Right lung (tissue), 2 donors: ENCODE measurements at regions not wholly inside any gene's neighbourhood (a gene's known extent, or its start where the extent isn't known, plus 50 kb on each side); places are given as distances from the start of the nearest gene placed in this dataset.

Source experiments
- DNase-seq, 2 donors: peaks; one replicate each; pipeline ENCODE4 v3.0.0-alpha.2; 2013

DNA sequence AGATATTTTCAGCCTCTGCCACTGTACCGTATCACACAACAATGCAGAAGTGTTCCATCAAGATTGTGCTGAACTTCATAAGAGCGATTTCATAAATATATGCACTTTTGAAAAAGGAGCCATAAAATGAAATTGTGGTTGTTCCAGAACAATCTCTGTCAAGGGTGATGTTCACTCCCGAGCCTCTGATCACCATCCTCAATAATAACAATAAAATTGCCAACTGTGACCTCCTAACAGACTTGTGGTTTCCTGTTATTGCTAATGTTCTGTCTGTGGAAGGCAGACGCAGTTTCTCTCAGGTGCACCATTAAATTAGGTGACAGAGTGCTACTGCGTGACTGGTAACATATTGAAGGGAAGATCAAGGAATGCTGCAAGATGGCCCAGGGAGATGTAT, 383.7 kb downstream of the SOCS6 start:
- DNase-seq: no peak

DNA sequence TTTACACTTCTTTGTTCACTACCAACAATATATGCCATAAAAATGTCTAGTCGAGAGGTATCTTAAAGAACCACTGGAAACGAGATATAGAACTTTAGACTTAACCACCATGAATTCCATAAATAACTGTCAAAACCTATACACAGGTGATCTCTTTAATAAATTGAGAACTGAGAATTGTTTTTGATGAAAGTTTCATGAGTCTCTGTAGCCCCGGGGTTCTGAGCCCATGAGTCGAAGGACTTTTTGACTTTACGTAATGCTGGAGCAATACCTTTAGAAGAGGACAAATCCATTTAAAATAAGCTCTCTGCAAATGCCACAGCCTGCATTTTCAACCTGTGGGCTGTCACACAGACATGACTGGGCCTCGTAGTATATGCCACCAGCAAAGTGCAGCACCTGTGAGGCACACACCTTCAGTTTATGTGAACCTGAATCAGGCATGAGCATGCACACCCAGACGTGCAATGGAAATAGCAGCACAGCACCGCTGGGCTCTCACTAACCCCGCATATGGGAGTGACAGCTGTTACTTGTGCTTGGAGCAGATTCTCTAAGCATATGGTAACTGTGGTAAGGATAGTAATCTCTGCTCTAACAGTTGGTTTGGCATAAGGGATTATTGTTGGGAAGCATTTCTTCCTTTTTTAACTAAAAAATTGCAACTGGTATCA, 383.2 kb downstream of the SOCS6 start:
- DNase-seq: no peak

DNA sequence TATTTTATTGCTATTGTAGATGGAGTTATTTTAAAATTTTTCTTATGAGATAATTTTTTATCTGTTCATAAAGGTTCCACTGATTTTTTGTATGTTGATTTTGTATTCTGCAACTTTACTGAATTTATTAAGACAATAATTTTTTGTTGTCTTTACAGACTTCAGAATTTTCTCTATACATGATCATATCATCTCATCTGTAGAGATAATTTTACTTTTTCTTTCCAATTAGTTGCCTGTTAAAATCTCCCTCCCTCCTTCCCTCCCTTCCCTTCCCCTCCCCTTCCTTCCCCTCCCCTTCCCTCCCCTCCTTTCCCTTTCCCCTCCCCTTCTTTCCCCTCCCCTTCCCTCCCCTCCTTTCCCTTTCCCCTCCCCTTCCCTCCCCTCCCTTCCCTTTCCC, 378.1 kb downstream of the SOCS6 start:
- no peak for DNase-seq

DNA sequence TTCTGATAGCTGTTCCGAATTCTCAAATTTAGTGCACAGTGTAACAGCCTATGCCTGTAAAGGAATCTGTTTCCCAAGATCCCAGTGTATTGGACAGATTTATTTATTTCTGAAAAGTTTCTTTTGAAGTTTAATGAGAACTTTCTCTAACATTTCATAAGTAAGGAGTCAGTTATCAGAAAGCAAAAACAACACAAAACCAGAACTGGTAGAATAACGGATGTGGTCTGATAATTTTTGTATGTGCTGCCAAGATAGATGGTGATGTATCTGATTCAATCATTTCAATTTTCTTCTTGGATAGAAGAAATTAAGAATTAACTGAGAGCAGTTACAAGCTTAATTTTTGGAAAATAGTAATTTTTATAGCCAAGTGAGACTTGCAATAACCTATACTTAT, 374.3 kb downstream of the SOCS6 start:
- DNase-seq: no peak

DNA sequence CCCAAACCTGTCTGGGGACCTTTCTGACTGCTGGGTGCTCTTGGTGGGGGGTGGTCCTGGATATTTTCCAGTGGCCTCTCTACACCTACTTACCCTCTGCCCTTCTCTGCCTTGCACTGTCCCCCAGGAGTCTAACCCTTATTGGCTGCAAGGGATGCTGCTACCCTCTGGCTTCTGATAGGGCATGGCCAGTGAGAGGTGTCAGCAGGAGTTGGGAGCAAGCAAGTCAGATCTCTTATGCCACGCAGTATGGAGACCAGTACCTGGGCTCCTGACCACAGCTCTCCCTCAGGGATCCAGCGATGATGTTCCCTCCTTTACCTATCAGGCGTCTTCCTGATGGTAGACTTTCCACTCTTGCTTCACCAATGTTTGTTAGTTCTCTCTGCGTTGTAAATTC, 373.7 kb downstream of the SOCS6 start:
- no peak for DNase-seq

DNA sequence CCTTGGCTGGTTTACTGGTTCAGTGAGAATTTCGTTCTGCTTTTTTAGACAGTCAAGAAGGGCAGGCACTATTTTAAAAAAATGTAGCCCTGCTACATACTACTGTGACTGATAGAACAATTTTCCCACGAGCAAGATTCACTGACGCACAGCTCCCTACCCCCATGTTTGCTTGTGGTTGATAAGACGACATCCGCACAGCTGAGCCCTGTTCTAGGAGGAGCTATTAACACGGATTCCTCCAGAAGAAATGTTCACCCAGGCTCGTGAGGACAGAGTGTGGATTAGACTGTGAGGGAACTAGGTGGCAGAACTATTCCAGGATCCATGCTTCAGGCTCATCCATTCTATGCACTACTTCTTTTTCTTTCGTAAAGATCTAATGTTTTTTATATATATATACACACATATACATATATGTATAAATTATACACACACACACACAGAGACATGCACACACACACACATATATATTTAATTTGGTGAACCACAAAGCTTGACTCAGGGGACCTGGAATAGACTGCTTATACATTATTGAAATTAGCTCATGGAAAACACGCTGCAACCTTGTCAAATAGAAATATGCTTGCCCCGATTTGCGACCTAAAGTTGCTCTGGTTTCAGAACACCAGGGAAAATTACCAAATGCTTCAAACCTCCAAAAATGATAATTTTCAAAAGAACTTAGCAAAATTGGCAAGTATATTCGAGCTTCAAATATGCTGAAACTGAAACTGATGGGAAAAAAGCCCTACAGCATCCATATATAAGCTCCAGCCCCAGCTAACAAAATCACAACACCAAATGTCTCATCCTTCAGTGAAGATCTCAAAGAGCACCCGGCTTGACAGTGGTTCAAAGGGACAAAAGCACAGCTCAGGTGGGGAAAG, 370.4 kb downstream of the SOCS6 start:
- DNase-seq: no peak

DNA sequence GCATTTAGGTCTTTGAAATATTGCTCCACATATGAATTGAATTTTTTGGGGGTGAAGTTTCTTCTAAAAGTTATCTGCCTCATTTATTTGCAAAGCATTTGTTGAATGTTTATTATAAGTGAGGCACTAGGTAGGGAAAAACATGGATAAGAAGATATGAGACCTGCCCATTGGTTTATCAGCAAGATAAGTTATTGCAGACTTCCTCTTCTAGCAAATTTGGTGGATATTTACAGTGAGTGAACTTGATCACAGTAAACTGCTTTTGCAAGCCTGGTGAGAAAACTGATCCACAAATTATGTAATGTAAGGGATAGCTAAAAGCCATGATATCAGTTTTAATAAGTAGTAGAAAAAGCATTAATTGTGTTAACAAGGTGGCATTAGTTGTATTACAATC, 364.8 kb downstream of the SOCS6 start:
- no peak for DNase-seq

DNA sequence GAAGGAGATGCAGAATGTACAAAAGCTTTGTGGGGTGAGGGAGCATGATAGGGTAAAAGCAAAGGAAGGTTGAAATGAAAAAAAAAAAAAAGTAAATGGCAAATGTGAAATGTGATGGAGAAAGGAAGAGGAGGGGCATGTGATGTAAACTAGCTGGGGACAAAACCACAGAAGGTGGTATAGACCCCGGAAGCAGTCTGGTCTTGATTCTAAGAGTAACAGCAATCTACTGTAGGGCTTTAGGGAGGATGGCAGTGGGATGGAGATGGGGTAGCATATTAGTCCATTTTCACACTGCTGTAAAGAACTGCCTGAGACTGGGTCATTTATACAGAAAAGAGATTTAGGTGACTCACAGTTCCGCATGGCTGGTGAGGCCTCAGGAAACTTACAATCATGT, 362.0 kb downstream of the SOCS6 start:
- DNase-seq: no peak

DNA sequence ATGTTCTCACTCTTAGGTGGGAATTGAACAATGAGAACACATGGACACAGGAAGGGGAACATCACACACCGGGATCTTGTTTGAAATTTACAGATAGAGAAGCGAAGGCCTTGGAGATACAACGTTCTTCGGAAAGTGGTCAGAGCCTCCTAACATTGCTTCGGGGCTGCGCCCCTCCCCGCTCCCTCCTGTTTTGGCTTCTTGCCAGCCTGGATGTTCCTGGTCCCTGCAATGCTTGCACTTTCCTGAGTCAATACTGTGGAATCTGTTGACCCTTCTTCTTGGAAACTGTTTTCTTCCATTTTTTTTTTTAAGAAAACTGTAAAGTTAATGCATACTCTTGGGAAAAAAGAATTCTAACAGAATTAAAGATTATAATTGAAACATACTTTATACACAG, 360.8 kb downstream of the SOCS6 start:
- DNase-seq: no peak

DNA sequence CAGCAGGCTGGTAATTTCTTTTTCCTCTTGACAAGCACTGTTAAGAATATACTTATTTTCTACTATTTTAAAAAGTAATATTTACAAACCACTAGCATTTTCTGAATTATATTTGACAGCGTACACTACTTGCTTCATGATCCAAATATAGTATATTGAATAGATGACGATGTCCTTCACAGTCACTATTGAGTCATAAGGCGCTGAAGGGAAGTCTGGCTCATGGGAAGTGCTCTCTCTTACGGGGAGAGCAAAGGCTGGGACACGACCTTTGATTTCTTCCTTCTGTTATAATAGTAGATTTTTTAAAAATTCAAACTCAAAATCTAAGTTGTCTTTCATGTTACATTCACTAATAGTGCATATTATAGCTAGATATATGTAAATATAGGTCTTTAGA, 357.1 kb downstream of the SOCS6 start:
- no peak for DNase-seq

DNA sequence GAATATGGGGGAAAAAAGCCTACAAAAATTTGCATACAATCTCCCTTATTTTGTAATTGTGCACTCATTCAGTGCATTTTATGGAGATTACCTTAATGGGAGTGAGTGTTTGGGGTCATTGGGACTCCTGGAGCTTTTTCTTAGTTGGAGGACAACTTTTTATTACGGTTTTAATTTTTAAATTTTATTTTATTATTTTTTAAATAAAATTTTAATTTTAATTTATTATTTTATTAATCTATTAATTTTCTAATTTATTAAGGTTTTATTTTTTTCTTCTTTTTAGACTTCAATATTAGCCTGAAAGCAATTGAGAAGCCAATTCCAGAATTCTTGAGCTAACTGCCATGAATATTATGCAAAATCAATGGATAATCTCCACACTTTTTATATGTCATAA, 355.0 kb downstream of the SOCS6 start:
- no peak for DNase-seq

DNA sequence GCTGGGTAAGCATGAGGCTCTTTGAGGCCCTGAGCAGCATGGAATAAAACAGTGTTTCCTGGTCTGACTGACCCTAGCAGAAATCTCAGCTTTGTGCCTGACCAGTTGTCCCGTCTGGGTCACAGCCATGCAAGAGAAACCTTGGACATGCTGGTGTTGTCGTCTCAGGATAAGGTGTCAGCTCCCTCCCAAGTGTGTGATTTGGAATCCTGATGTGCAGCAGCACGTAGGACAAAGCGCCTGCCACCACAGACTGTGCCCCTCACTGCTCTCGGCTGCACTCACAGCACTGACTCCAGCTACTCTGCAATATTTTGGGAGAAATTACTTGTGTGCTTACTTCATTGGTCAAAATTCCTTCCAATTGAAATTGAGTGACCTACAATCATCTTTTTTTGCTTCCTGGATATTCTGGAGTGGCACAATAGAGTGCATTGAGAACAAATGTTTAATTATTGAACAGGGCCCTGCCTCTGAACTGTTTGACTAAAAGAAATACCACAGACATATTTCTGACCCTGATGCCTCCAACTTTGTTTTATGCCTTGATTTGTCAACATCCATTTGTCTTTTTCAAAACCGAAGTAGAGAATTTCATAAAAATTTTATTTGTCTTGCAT, 352.4 kb downstream of the SOCS6 start:
- no peak for DNase-seq

DNA sequence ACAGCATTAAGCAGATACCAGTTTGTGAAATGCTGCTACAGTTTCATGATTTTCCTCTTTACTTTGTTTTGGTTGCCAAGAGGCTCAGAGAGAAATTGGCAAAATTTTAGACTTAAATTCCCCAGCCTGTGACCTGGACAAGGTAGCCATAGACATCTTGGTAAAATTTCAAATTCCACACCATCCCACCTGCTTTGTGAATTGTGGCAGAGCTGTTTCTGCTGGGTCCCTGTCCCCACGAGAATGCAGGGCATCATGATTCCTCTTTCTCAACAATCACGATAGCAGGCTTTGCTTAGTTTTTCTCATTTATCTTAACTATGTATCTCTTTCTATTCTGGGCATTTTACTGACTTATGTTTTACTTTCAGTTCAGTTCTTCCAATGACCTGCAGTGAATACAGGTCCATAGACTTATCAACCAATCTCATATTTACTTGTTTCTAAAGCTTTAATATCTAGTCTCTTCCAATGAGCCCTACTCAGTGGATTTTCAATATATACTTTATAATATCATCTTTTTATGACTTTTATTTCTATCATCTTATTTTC, 351.6 kb downstream of the SOCS6 start:
- DNase-seq: no peak

DNA sequence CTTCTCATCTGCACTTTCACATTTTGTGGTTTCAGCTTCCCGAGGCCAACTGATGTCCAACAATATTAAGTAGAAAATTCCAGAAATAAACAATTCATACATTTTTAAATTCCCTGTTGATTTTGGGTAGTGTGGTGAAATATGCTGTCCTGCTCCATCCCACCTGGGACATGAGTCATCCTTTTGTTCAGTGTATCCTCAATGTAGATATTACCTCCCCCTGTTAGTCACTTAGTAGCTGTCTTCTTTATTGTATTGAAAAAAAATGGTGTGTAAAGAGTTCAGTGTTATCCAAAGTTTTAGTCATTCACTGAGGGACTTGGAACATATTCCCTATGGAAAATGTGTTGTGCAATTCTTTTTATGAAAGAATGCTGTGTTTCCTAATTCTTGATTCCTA, 348.1 kb downstream of the SOCS6 start:
- peak in 1 of 2 donors; percentile 3 for DNase-seq

DNA sequence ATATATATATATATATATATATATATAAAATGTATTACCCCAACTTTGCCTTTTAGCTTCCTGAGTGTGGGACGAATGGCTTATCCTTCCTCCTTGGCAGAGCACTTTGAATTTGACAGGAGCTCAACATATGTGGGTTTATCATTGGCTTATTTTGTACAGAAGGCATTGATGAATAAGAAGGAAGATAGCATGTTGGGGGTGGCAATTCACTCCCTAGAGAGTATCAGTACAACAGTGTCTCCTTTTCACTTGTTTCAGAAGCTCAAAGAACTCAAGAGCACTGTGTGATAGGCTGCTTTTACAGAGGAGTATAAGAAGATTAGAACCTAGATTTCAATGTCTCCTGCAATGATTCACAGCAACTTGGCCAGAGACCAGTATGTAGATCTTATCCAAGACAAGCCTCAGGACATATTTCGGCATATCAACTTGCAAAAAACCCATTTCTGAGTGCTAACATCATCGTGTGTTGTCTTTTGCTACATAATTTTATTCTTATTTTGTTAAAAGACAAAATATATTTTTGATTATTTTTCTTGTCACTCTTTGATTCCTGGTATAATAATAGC, 345.8 kb downstream of the SOCS6 start:
- no peak for DNase-seq

DNA sequence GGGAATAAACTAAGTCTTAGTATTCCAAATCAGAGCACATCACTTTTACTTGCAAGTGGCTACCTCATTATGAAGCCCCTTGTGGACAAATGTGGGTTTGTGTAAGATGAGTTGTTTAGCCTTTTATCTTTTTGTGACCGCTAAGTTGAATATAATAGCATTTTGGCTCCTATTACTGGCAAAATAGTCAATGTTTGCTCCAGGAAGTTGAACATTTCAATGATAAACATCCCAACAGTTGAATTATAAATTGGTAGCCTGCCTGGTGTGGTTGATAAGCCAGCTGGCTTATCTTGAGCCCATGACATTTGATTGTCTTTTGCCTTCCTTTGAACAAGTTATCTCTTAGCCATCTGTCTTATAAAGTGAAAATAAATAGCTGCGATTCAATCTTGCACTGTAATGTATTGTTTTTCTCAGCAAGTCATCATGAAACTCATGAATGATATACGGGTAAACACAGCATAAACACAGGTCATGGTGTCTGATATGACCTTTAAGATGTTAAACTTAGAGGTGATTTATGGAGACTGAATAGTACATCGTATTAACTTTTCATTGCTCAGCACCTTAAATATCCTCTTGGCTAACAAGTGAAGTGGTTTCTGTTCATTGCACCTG, 338.4 kb downstream of the SOCS6 start:
- no peak for DNase-seq

DNA sequence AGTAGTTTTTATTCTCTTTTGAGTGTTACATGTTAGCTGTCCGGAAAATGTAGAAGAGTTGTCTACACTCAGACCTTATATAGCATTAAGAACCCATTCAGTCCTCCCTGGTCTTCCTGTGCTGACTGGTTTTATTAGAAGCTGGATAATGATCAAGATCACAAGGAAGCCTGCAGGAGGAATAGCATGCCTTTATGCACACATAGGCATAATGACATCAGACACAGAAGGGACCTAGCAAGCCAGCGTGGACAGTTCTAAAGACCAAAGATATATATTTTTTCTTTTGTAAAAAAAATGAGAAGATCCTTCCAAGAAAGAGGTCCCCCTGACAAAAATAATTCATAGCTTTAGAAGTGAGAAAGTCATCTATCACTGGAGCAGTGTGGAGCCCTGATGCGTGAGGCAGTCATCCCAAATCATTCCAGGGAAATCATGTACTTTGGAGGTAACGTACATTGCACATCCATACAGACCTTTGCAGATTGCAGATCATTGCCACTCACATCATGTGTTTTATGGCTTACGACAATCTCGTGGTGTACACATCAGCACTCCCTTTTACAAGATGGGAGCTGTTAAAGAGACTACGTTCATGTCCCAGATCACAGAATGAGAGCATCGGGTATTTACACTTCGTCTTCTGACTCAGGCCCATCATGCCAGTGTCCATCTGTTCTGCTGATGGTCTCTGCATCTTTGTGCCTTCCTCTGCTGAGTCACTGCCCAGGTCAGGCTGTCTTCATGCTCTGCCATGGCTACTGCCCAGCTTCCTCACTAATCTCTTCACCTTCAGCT, 334.0 kb downstream of the SOCS6 start:
- no peak for DNase-seq

DNA sequence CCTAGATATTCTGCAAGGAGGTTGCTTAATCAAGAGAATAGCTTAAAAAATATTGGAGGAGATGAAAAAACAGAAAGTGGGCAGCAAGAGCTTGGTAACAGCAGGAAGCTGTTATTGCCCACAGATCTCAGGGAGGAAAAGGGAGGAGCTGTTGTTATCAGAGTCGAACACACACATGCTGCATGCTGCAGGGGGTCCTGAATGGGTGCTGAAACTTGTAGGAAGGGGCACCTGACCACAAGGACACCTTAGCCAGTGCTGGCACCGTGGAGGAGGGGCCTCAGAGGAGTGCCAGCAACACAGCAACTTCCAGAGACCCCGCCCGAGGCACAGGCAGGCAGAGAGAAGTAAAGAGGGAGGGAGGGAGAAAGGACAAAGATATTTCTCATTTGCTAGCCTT, 332.9 kb downstream of the SOCS6 start:
- DNase-seq: no peak

DNA sequence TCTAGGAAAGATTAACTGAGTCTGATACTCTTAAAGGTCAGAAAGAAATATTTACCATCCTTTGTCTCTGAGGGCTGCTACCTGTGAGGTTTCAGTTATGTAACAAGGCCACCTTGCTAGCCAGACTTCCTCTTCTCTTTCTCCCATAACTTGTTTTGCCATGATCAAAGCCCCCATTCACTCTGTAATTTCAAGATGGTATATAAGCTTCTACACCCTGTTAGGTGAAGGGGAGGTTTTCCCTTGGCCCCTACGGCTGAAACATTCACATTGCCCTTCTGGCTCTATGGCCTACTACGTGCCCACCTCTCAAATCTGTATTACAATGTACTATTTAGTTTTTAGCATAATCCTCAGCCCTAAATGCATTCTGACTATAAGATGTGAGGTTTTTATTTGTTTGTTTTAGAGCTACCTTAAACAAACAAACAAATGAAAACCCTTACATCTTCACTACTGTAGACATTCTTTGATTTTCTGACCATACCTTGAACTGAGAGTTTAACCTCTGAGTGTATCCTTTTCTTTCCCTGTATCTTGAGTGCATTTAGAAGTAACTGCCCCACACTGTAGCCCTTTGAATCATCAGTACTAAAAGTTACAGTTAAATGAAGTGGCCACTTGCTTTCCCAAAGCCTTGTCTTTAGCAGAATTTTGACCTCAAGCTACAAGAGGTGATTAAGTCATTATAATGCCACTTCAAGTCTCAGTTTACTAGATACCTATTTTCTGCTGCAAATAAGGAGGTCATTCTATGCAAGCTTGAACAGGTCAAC, 332.2 kb downstream of the SOCS6 start:
- DNase-seq: no peak
